ENCODE measurements at regions not wholly inside any gene's neighbourhood (a gene's known extent, or its start where the extent isn't known, plus 50 kb on each side); places are given as distances from the start of the nearest gene placed in this dataset.

DNA sequence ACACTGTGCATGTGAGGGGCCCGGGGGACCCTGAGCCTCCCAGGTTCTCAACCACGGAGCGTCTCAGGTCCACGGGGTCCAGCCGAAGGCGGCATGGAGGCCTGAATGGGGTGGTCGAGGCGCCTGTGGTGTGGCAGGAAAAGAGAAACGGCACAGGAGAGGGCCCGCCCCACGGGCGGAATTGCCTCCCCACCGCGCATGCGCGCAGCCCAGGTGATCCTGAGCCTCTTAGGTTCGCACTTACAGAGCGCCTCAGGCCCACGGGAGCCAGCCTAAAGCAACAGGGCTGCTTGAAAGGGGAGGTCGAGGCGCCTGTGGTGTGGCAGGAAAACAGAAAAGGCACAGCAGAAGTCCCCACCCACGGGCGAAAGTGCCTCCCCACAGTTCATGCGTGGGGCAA lies 311.0 kb downstream of the ALG10 start:
- no peak for DNase-seq (ENCODE audit: insufficient read length, low spot score, missing footprints)
- H3K4me3 ChIP-seq (ENCODE audit: insufficient read depth, low read length) = no peak overlapping the region
- H3K4me1 ChIP-seq (ENCODE audit: insufficient read depth, low read length) = no peaks in the 10 kb centered on the region
- H3K36me3 ChIP-seq (ENCODE audit: insufficient read depth, low read length) = no peaks in the 10 kb centered on the region
- H4K20me1 ChIP-seq (ENCODE audit: insufficient read depth, low read length) = no peaks in the 10 kb centered on the region
- H3K4me2 ChIP-seq (ENCODE audit: insufficient read depth, low read length) = no peak overlapping the region
- H3K9me3 ChIP-seq (ENCODE audit: low read depth, low read length) = no peaks in the 10 kb centered on the region
- H3K27me3 ChIP-seq (ENCODE audit: insufficient read depth, low read length) = no peaks in the 10 kb centered on the region
- H3K79me2 ChIP-seq (ENCODE audit: insufficient read depth, low read length) = no peaks in the 10 kb centered on the region
- TF ChIP-seq, protein P1, sequence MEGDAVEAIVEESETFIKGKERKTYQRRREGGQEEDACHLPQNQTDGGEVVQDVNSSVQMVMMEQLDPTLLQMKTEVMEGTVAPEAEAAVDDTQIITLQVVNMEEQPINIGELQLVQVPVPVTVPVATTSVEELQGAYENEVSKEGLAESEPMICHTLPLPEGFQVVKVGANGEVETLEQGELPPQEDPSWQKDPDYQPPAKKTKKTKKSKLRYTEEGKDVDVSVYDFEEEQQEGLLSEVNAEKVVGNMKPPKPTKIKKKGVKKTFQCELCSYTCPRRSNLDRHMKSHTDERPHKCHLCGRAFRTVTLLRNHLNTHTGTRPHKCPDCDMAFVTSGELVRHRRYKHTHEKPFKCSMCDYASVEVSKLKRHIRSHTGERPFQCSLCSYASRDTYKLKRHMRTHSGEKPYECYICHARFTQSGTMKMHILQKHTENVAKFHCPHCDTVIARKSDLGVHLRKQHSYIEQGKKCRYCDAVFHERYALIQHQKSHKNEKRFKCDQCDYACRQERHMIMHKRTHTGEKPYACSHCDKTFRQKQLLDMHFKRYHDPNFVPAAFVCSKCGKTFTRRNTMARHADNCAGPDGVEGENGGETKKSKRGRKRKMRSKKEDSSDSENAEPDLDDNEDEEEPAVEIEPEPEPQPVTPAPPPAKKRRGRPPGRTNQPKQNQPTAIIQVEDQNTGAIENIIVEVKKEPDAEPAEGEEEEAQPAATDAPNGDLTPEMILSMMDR (IDR thresholded peaks at IDR 0.05; ENCODE audit: extremely low read depth, low read depth, low read length) = no peak
- H2AFZ ChIP-seq (ENCODE audit: low read length) = no peak overlapping the region
- no peak overlapping the region for H3K27ac ChIP-seq (ENCODE audit: low read depth, low read length)

DNA sequence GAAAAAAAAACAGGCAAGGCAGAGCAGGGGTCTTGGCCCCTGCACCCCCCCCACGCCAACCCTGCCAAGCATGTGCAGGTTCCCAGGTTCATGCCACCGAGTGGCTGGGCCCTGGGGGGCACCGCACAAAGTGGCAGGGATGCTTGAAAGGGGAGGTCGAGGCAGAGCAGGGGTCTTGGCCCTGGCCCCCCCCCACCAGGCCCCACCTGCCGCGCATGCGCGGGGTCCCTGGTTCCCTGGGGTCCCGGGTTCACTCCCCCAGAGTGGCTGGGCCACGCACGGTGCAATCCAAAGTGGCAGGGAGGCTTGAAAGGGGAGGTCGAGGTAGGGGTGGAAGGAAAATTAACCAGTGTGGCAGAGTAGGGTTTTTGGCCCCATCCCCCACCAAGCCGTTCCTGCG lies 312.2 kb downstream of the ALG10 start:
- DNase-seq (ENCODE audit: insufficient read length, low spot score, missing footprints) = no peak
- no peaks in the 10 kb centered on the region for H3K9me3 ChIP-seq (ENCODE audit: low read depth, low read length)
- TF ChIP-seq, protein P1 (IDR thresholded peaks at IDR 0.05; ENCODE audit: extremely low read depth, low read depth, low read length) = no peak

DNA sequence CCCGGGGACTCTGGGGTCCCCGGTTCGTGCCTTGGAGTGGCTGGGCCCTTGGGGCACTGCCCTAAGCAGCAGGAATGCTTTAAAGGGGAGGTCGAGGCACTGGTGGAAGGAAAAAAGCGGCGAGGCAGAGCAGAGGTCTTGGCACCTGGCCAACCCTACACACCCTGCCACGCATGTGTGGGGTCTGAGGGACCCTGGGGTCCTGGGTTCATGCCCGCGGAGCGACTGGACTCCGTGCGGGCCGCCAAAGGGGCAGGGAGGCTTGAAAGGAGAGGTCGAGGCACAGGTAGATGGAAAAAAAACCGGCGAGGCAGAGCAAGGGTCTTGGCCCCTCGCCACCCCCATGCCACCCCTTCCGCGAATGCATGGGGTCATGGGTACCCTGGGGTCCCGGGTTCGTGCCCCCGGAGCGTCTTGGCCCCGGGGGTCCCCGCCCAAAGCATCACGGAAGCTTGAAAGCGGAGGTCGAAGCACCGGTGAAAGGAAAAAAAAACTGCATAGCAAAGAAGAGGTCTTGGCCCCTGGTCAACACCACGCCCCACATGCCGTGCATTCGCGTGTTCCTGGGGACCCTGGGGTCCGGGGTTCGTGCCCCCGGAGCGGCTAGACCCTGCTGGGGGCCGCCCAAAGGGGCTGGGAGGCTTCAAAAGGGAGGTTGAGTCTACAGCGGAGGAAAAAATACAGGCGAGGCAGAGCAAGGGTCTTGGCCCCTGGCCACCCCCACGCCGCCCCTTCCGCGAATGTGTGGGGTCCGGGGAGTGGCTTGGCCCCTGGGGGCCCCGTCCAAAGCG lies 312.9 kb downstream of the ALG10 start:
- Histone ChIP-seq H3K4me3 (ENCODE audit: insufficient read depth, low read length) (no peak overlapping the region), H3K4me1 (ENCODE audit: insufficient read depth, low read length) (no peaks in the 10 kb centered on the region), H3K79me2 (ENCODE audit: insufficient read depth, low read length) (no peaks in the 10 kb centered on the region), H3K9me3 (ENCODE audit: low read depth, low read length) (no peaks in the 10 kb centered on the region), H3K27me3 (ENCODE audit: insufficient read depth, low read length) (no peaks in the 10 kb centered on the region), H3K4me2 (ENCODE audit: insufficient read depth, low read length) (no peak overlapping the region), H2AFZ (ENCODE audit: low read length) (no peak overlapping the region), H3K27ac (ENCODE audit: low read depth, low read length) (no peak overlapping the region), H4K20me1 (ENCODE audit: insufficient read depth, low read length) (no peaks in the 10 kb centered on the region), H3K36me3 (ENCODE audit: insufficient read depth, low read length) (no peaks in the 10 kb centered on the region)
- no peak for DNase-seq (ENCODE audit: insufficient read length, low spot score, missing footprints)
- TF ChIP-seq, protein P1 (IDR thresholded peaks at IDR 0.05; ENCODE audit: extremely low read depth, low read depth, low read length) = no peak

More for the DNA sequence above, 312.2 kb downstream of the ALG10 start:
- H3K79me2 ChIP-seq (ENCODE audit: insufficient read depth, low read length) = no peaks in the 10 kb centered on the region
- no peak overlapping the region for H3K27ac ChIP-seq (ENCODE audit: low read depth, low read length)
- no peak overlapping the region for H2AFZ ChIP-seq (ENCODE audit: low read length)
- H3K4me3 ChIP-seq (ENCODE audit: insufficient read depth, low read length) = no peak overlapping the region
- H3K4me1 ChIP-seq (ENCODE audit: insufficient read depth, low read length) = no peaks in the 10 kb centered on the region
- H3K36me3 ChIP-seq (ENCODE audit: insufficient read depth, low read length) = no peaks in the 10 kb centered on the region
- H3K4me2 ChIP-seq (ENCODE audit: insufficient read depth, low read length) = no peak overlapping the region
- no peaks in the 10 kb centered on the region for H3K27me3 ChIP-seq (ENCODE audit: insufficient read depth, low read length)
- H4K20me1 ChIP-seq (ENCODE audit: insufficient read depth, low read length) = no peaks in the 10 kb centered on the region

DNA sequence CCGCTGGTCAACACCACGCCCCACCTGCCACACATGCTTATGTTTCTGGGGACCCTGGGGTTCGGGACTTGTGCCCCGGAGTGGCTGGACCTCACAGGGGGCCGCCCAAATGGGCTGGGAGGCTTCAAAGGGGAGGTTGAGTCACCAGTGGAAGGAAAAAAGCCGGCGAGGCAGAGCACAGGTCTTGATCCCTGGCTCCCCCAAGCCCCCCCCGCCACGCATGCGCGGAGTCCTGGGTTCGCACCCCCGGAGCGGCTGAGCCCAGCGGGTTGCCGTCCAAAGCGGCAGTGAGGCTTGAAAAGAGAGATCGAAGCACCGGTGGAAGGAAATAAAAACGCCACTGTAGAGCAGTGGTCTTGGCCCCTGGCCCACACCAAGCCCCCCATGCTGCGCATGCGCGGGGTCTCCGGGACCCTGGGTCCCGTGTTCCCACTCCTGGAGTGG lies 313.5 kb downstream of the ALG10 start:
- TF ChIP-seq, protein P1 (IDR thresholded peaks at IDR 0.05; ENCODE audit: extremely low read depth, low read depth, low read length) = no peak
- no peak overlapping the region for H2AFZ ChIP-seq (ENCODE audit: low read length)
- no peaks in the 10 kb centered on the region for H3K4me1 ChIP-seq (ENCODE audit: insufficient read depth, low read length)
- H3K4me2 ChIP-seq (ENCODE audit: insufficient read depth, low read length) = no peak overlapping the region
- no peaks in the 10 kb centered on the region for H3K79me2 ChIP-seq (ENCODE audit: insufficient read depth, low read length)
- H4K20me1 ChIP-seq (ENCODE audit: insufficient read depth, low read length) = no peaks in the 10 kb centered on the region
- DNase-seq (ENCODE audit: insufficient read length, low spot score, missing footprints) = no peak
- H3K27ac ChIP-seq (ENCODE audit: low read depth, low read length) = no peak overlapping the region
- H3K36me3 ChIP-seq (ENCODE audit: insufficient read depth, low read length) = no peaks in the 10 kb centered on the region
- H3K27me3 ChIP-seq (ENCODE audit: insufficient read depth, low read length) = no peaks in the 10 kb centered on the region
- H3K9me3 ChIP-seq (ENCODE audit: low read depth, low read length) = no peaks in the 10 kb centered on the region
- H3K4me3 ChIP-seq (ENCODE audit: insufficient read depth, low read length) = no peak overlapping the region
